OCI-LY3 (cell line): ENCODE measurements at regions not wholly inside any gene's neighbourhood (a gene's known extent, or its start where the extent isn't known, plus 50 kb on each side); places are given as distances from the start of the nearest gene placed in this dataset.

Experiments
- H2AFZ ChIP-seq: fragments of 200-600, 300-600 bp; shearing (Covaris generic); 2 replicates; pipeline ENCODE4 v1.6.0; 2014; ENCODE audit warnings: antibody characterized with exemption, low read depth, low read length
- H3K27ac ChIP-seq: fragments of 200-600, 300-600 bp; sonication (generic); 2 replicates; pipeline ENCODE4 v1.5.1; 2014; ENCODE audit warnings: mild to moderate bottlenecking, low read length, moderate library complexity, mixed read lengths
- H3K27me3 ChIP-seq: fragments of 200-600, 300-600 bp; sonication (generic); 2 replicates; pipeline ENCODE4 v1.6.1; 2014; ENCODE audit warnings: low read depth, low read length, mixed read lengths
- H3K36me3 ChIP-seq: fragments of 200-600, 300-600 bp; sonication (generic); replicated peaks from 2 replicates; pipeline ENCODE3; 2014; ENCODE audit warnings: low read depth, low read length, mixed read lengths
- H3K4me1 ChIP-seq: fragments of 300-600, 200-600 bp; sonication (generic); 2 replicates; pipeline ENCODE4 v1.6.1; 2014; ENCODE audit warnings: low read length, mixed read lengths
- H3K4me2 ChIP-seq: fragments of 200-600, 300-600 bp; sonication (generic); 2 replicates; pipeline ENCODE4 v1.6.1; 2014; ENCODE audit warnings: low read length, mixed read lengths
- H3K4me3 ChIP-seq: fragments of 300-600, 200-600 bp; sonication (generic); 2 replicates; pipeline ENCODE4 v1.5.1; 2014; ENCODE audit warnings: antibody characterized with exemption, mild to moderate bottlenecking, low read length, moderate library complexity
- H3K79me2 ChIP-seq: fragments of 300-600, 200-600 bp; shearing (Covaris generic); 2 replicates; pipeline ENCODE4 v1.6.1; 2014; ENCODE audit warnings: mild to moderate bottlenecking, low read length, mixed read lengths
- H3K9ac ChIP-seq: fragments of 300-600, 200-600 bp; shearing (Covaris generic); 2 replicates; pipeline ENCODE4 v1.6.0; 2014; ENCODE audit warnings: mild to moderate bottlenecking, low read length, moderate library complexity
- H3K9me3 ChIP-seq: fragments of 200-600, 300-600 bp; shearing (Covaris generic); 2 replicates; pipeline ENCODE4 v1.6.1; 2014; ENCODE audit warnings: low read length, mixed read lengths; ENCODE audit not compliant: insufficient read depth
- H4K20me1 ChIP-seq: fragments of 200-600, 300-600 bp; sonication (generic); 2 replicates; pipeline ENCODE4 v1.6.1; 2016; ENCODE audit warnings: low read length, mixed read lengths; ENCODE audit not compliant: insufficient read depth
- CTCF ChIP-seq: fragments of 200-600, 300-600 bp; sonication (generic); IDR thresholded peaks from 2 replicates; pipeline ENCODE4 v1.5.1; 2014; ENCODE audit warnings: antibody characterized with exemption, low read length, low read depth
- EZH2phosphoT487 ChIP-seq: fragments of 200-600 bp; shearing (Covaris generic); IDR thresholded peaks from 2 replicates; pipeline ENCODE4 v1.6.1; 2018; ENCODE audit warnings: antibody characterized with exemption, mixed run types, low read depth

- no peak overlapping the region for H3K4me3 ChIP-seq
- no peaks in the 10 kb centered on the region for H3K27me3 ChIP-seq
- no peaks in the 10 kb centered on the region for H3K79me2 ChIP-seq
- H2AFZ ChIP-seq, result no peak overlapping the region
- H3K27ac ChIP-seq, result no peak overlapping the region
- H3K4me2 ChIP-seq, result no peak overlapping the region
- no peaks in the 10 kb centered on the region for H3K36me3 ChIP-seq
- H3K9ac ChIP-seq, result no peak overlapping the region
- no peaks in the 10 kb centered on the region for H3K4me1 ChIP-seq
- no peak for TF ChIP-seq CTCF
- no peak for TF ChIP-seq EZH2phosphoT487
- H4K20me1 ChIP-seq, result no peaks in the 10 kb centered on the region
- H3K9me3 ChIP-seq, result 0 out of 2 replicates have a peak, but pooled peaks cover 5% of the 10 kb centered on the region
These were observed 332.7 kb upstream of the HAND2 start for GRCh38 chr4:173862754-173863153.

GRCh38 chr4:173860094-173860493, 330.1 kb upstream of the HAND2 start:
- no peaks in the 10 kb centered on the region for H4K20me1 ChIP-seq
- no peaks in the 10 kb centered on the region for H3K27me3 ChIP-seq
- H3K79me2 ChIP-seq, result no peaks in the 10 kb centered on the region
- H3K27ac ChIP-seq, result no peak overlapping the region
- no peak overlapping the region for H2AFZ ChIP-seq
- H3K36me3 ChIP-seq, result no peaks in the 10 kb centered on the region
- no peak for TF ChIP-seq EZH2phosphoT487
- no peak for TF ChIP-seq CTCF
- 0 out of 2 replicates have a peak, but pooled peaks cover 5% of the 10 kb centered on the region for H3K9me3 ChIP-seq
- no peak overlapping the region for H3K4me3 ChIP-seq
- H3K9ac ChIP-seq, result no peak overlapping the region
- no peak overlapping the region for H3K4me2 ChIP-seq
- no peaks in the 10 kb centered on the region for H3K4me1 ChIP-seq

- Histone ChIP-seq H3K4me1 (no peaks in the 10 kb centered on the region), H3K27ac (no peak overlapping the region), H3K79me2 (no peaks in the 10 kb centered on the region), H3K4me2 (no peak overlapping the region), H3K9me3 (0 out of 2 replicates have a peak, but pooled peaks cover 3% of the 10 kb centered on the region), H4K20me1 (no peaks in the 10 kb centered on the region), H3K9ac (no peak overlapping the region), H2AFZ (no peak overlapping the region), H3K4me3 (no peak overlapping the region), H3K27me3 (no peaks in the 10 kb centered on the region), H3K36me3 (no peaks in the 10 kb centered on the region)
- TF ChIP-seq CTCF (no peak), EZH2phosphoT487 (no peak)
These were observed 329.2 kb upstream of the HAND2 start for GRCh38 chr4:173859091-173859713.

GRCh38 chr4:173858471-173858870, 328.4 kb upstream of the HAND2 start:
- Histone ChIP-seq H3K27ac (no peak overlapping the region), H3K79me2 (no peaks in the 10 kb centered on the region), H2AFZ (no peak overlapping the region), H4K20me1 (no peaks in the 10 kb centered on the region), H3K36me3 (no peaks in the 10 kb centered on the region), H3K4me1 (no peaks in the 10 kb centered on the region), H3K4me3 (no peak overlapping the region), H3K4me2 (no peak overlapping the region), H3K9me3 (no peaks in the 10 kb centered on the region), H3K9ac (no peak overlapping the region), H3K27me3 (no peaks in the 10 kb centered on the region)
- TF ChIP-seq EZH2phosphoT487, result no peak
- no peak for TF ChIP-seq CTCF
